Breast epithelium (tissue), 3 donors: ENCODE measurements at regions not wholly inside any gene's neighbourhood (a gene's known extent, or its start where the extent isn't known, plus 50 kb on each side); places are given as distances from the start of the nearest gene placed in this dataset.

Experiments used
- CTCF ChIP-seq, 3 donors: fragments of 450-650 bp; IDR thresholded peaks; one replicate each; pipeline ENCODE4 v1.5.1; 2016 to 2017; ENCODE audit warnings: antibody characterized with exemption in 3 of 3, mild to moderate bottlenecking in 3 of 3, moderate library complexity in 3 of 3
- POLR2A ChIP-seq: fragments of 450-650 bp; IDR thresholded peaks from one replicate; pipeline ENCODE4 v1.6.1; 2016; ENCODE audit warnings: antibody characterized with exemption, mild to moderate bottlenecking, moderate library complexity

GRCh38 chr1:115467790-115468189 lies 129.7 kb upstream of the NGF start:
- TF ChIP-seq CTCF (IDR thresholded peaks at IDR 0.05) (no peak), POLR2A (no peak)
